CD4-positive, alpha-beta T cell (primary cell): ENCODE measurements at regions not wholly inside any gene's neighbourhood (a gene's known extent, or its start where the extent isn't known, plus 50 kb on each side); places are given as distances from the start of the nearest gene placed in this dataset.

Source experiments
- ATAC-seq: fragments of 200-7000 bp; cut with Tn5 transposase; one replicate; pipeline ENCODE4 v1.10.0; 2022; ENCODE audit warnings: mild to moderate bottlenecking; ENCODE audit not compliant: poor library complexity
- CTCF ChIA-PET: fragments of 350-600 bp; sonication (Branson Sonifier 250); formaldehyde crosslinking; loops from one replicate; lab custom pipeline; 2021; ENCODE audit warnings: antibody characterized with exemption, inconsistent platforms; lab: Charles Lee
- POLR2A ChIA-PET: fragments of 350-600 bp; sonication (Branson Sonifier 250); formaldehyde crosslinking; loops from one replicate; lab custom pipeline; 2021; ENCODE audit warnings: antibody characterized with exemption, inconsistent platforms; lab: Charles Lee
- DNase-seq, 14 experiments: peaks; one replicate each; pipeline ENCODE4 v3.0.0-alpha.2; 2013 to 2020; ENCODE audit warnings: mixed read lengths in 2 of 14
- H3K27ac ChIP-seq, 2 donors: one replicate each; pipeline versions ENCODE4 v1.5.1 to v1.7.0; 2013; ENCODE audit warnings: low read length in 2 of 2, low read depth in 1 of 2, mild to moderate bottlenecking in 1 of 2
- H3K27me3 ChIP-seq, 2 experiments: 1 replicate in 1 of 2; 2 replicates in 1 of 2; pipeline versions ENCODE4 v1.6.1 to v1.7.0; 2013; ENCODE audit warnings: low read length in 2 of 2, control low read depth in 1 of 2, mild to moderate bottlenecking in 1 of 2, moderate library complexity in 1 of 2; ENCODE audit not compliant: insufficient read depth in 2 of 2, control insufficient read depth in 1 of 2
- H3K36me3 ChIP-seq: one replicate; pipeline ENCODE4 v1.6.1; 2013; ENCODE audit warnings: low read length, control low read depth; ENCODE audit not compliant: insufficient read depth
- H3K4me1 ChIP-seq: one replicate; pipeline ENCODE4 v1.6.1; 2013; ENCODE audit warnings: low read length, control low read depth; ENCODE audit not compliant: insufficient read depth
- H3K4me3 ChIP-seq: one replicate; pipeline ENCODE4 v1.5.1; 2013; ENCODE audit warnings: mild to moderate bottlenecking, low read length, moderate library complexity
- H3K9me3 ChIP-seq, 2 experiments: 1 replicate in 1 of 2; 2 replicates in 1 of 2; pipeline versions ENCODE4 v1.6.1 to v1.7.0; 2013; ENCODE audit warnings: low read length in 2 of 2, mild to moderate bottlenecking in 2 of 2, control low read depth in 1 of 2, moderate library complexity in 1 of 2; ENCODE audit not compliant: control insufficient read depth in 1 of 2, insufficient read depth in 1 of 2
- H3K27ac Mint-ChIP-seq: one replicate; pipeline ENCODE4 v1.8.0; 2020; ENCODE audit warnings: mixed read lengths
- H3K27me3 Mint-ChIP-seq: one replicate; pipeline ENCODE4 v1.8.0; 2021; ENCODE audit warnings: mixed read lengths
- H3K36me3 Mint-ChIP-seq: one replicate; pipeline ENCODE4 v1.8.0; 2021; ENCODE audit warnings: low read depth, mixed read lengths
- H3K4me1 Mint-ChIP-seq: one replicate; pipeline ENCODE4 v1.8.0; 2021; ENCODE audit warnings: low read depth, mixed read lengths
- H3K4me3 Mint-ChIP-seq: one replicate; pipeline ENCODE4 v1.8.0; 2020; ENCODE audit warnings: mild to moderate bottlenecking, mixed read lengths
- H3K9me3 Mint-ChIP-seq: one replicate; pipeline ENCODE4 v1.8.0; 2020; ENCODE audit warnings: mixed read lengths
- CTCF ChIP-seq: fragments of 200-600 bp; IDR thresholded peaks from one replicate; pipeline ENCODE4 v1.8.0; 2022; ENCODE audit warnings: antibody characterized with exemption, mild to moderate bottlenecking
- intact Hi-C, 2 experiments: fragments of 100-400 bp; cut with DNase I in 1 of 2; cut with micrococcal nuclease in 1 of 2; formaldehyde crosslinking; loops; one replicate each; pipeline versions ENCODE4 v1.15.1 to v1.9.0; 2023 to 2025; cut with DNase I, micrococcal nuclease

GRCh38 chr12:69042557-69042956 is 109.6 kb upstream of the CPM start:
- POLR2A ChIA-PET, result no interaction called here
- TF ChIP-seq CTCF, result no peak
- H3K36me3 ChIP-seq, result no peaks in the 10 kb centered on the region
- no peaks in the 10 kb centered on the region for H3K27me3 ChIP-seq
- H3K4me1 Mint-ChIP-seq, result no peaks in the 10 kb centered on the region
- H3K27ac ChIP-seq, result no peak overlapping the region
- CTCF ChIA-PET, result no interaction called here
- no peaks in the 10 kb centered on the region for H3K4me1 ChIP-seq
- ATAC-seq (no peak), DNase-seq (no peak)
- H3K4me3 Mint-ChIP-seq, result no peak overlapping the region
- intact Hi-C loops, result no loop called here
- no peaks in the 10 kb centered on the region for H3K9me3 ChIP-seq
- H3K27ac Mint-ChIP-seq, result no peak overlapping the region
- peaks cover 4% of the 10 kb centered on the region for H3K27me3 Mint-ChIP-seq
- no peaks in the 10 kb centered on the region for H3K36me3 Mint-ChIP-seq
- no peak overlapping the region for H3K4me3 ChIP-seq
- no peaks in the 10 kb centered on the region for H3K9me3 Mint-ChIP-seq

GRCh38 chr12:69042970-69043369 is 110.0 kb upstream of the CPM start:
- ChIA-PET CTCF (no interaction called here), POLR2A (no interaction called here)
- ATAC-seq, result no peak
- H3K4me3 Mint-ChIP-seq, result no peak overlapping the region
- no peaks in the 10 kb centered on the region for H3K4me1 ChIP-seq
- H3K4me1 Mint-ChIP-seq, result no peaks in the 10 kb centered on the region
- no peaks in the 10 kb centered on the region for H3K27me3 ChIP-seq
- H3K27me3 Mint-ChIP-seq, result peaks cover 5% of the 10 kb centered on the region
- H3K36me3 Mint-ChIP-seq, result no peaks in the 10 kb centered on the region
- H3K9me3 Mint-ChIP-seq, result no peaks in the 10 kb centered on the region
- no peak for DNase-seq
- intact Hi-C loops, result no loop called here
- H3K9me3 ChIP-seq, result no peaks in the 10 kb centered on the region
- H3K4me3 ChIP-seq, result no peak overlapping the region
- no peak overlapping the region for H3K27ac ChIP-seq
- H3K27ac Mint-ChIP-seq, result no peak overlapping the region
- no peaks in the 10 kb centered on the region for H3K36me3 ChIP-seq
- TF ChIP-seq CTCF, result no peak

GRCh38 chr12:69044887-69045286 is 111.9 kb upstream of the CPM start:
- ChIA-PET POLR2A (no interaction called here), CTCF (no interaction called here)
- no peaks in the 10 kb centered on the region for H3K9me3 Mint-ChIP-seq
- Histone ChIP-seq H3K36me3 (no peaks in the 10 kb centered on the region), H3K4me1 (no peaks in the 10 kb centered on the region), H3K27ac (no peak overlapping the region), H3K4me3 (no peak overlapping the region), H3K27me3 (no peaks in the 10 kb centered on the region), H3K9me3 (no peaks in the 10 kb centered on the region)
- ATAC-seq (no peak), DNase-seq (no peak)
- peaks cover 13% of the 10 kb centered on the region for H3K27me3 Mint-ChIP-seq
- TF ChIP-seq CTCF, result no peak
- H3K4me1 Mint-ChIP-seq, result no peaks in the 10 kb centered on the region
- no peaks in the 10 kb centered on the region for H3K36me3 Mint-ChIP-seq
- intact Hi-C loops, result no loop called here
- H3K4me3 Mint-ChIP-seq, result no peak overlapping the region
- H3K27ac Mint-ChIP-seq, result no peak overlapping the region
